ENCODE measurements at regions not wholly inside any gene's neighbourhood (a gene's known extent, or its start where the extent isn't known, plus 50 kb on each side); places are given as distances from the start of the nearest gene placed in this dataset.
"Not testable (repeated sequence)": the region's sequence is repeated elsewhere in the genome, so short reads cannot be mapped to it uniquely, and the experiment has no call there.

GRCh38 chr18:55763298-55763697 is 175.3 kb upstream of the TCF4 start:
- no peak for DNase-seq

DNA sequence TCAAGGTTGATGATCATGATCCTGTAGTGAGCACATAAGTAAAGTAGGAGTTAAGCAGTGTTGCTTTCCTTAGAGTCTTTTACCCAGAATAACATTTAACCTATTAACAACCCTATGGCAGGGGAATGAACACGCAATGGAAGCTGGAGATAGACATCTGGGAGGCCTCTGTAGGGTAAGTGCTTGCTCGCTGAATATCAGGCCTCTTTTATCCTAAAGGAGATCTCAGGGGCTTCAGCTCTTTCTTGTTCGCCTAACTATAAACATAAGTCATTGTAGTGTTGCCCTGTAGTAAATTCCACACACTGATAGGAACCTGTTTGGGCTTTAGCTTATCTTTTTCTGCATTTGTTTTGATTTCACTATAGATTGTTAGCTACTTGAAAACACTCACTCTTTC is 174.4 kb upstream of the TCF4 start:
- DNase-seq: no peak

DNA sequence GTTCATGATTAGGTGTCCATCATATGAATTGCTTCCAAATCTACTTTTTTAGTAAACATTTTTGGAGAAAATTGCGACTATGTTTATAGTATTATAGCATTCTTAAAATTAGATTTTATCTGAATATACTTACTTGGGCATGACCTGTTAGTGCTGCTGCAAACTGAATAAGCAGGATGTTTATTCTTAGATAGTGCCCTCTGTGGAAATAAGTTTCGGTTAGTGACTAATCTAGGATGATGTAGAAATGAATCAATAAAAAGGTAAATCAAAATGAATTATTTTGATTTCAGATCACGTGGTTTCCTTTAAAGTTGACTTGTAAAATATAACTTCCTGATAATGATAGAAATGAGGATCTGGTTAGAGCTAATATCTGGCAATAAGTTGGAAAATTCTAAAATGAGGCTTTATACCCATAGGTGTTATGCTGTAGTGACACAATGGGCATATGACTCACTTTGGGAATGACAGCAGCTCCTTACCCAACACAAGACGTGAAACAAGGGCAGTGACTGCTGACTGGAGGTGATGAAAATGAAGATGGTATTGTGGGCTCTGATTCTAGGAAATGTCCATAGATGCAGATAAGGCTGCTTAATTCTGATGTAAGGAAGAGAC is 165.8 kb upstream of the TCF4 start:
- DNase-seq: no peak

GRCh38 chr18:55751476-55751875 is 163.5 kb upstream of the TCF4 start:
- DNase-seq: no peak

DNA sequence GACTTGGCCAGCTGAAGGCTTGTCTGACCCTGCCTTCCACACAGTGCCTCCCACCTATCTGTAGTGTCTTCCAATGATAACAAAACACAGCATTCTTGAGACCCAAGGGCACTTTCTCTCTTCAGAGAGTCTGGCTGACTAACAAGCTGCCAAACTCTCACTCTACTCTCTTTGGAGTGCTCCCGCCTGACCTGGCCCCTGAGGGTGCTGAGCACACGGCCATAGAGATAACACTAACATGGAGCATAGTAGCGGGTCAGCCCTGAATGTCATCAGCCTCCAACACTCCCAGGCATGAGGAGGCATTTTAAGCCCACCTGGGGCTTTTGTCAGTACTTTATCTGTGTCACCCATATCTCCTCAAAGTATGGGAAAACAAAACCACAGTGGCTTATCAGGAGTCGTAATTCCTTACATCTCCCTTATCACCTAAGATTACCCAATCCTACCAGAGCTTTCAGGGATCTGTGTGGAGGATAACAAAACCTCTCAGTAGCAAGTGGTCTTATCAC is 160.3 kb upstream of the TCF4 start:
- DNase-seq: no peak

DNA sequence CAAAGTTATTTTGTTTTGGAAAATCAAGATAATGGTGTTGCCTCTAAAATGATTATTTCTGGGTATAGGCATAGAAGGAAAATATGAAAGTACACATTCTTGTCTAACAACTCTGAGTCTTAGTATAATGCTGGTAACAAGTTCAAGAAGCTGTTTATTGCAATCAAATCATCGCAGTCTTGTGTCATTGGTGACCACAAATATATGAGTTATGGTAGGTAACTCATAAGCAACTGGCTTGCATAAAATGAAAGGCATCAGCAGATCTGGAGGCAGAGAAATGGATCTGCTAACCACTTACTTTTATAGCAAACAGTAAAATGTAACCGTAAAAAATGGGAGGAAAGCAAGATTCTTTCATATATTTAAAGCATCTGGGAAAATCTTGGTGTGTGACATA is 156.2 kb upstream of the TCF4 start:
- no peak for DNase-seq

GRCh38 chr18:55743736-55744135 is 155.7 kb upstream of the TCF4 start:
- DNase-seq: no peak

- DNase-seq: no peak
These were observed 155.1 kb upstream of the TCF4 start for GRCh38 chr18:55743133-55743532.

DNA sequence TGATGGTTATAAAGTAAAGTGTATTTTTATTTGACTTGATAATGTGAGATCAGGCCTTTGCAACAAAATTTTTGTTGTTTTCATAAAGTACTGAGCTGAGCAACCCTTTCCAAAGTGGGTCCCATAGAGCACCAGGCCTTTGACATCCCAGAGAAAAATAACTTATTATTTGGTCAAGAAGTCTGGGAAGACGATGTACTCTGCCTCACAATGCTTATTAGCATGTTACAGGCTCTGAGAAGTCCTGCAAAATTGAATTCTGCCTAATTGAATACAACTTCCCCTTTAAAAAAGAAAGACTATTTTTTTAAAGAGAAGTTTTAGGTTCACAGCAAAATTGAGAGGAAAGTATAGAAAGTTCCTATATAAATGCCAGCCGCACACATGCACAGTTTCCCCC is 151.5 kb upstream of the TCF4 start:
- DNase-seq: no peak

- DNase-seq: no peak
These were observed 150.6 kb upstream of the TCF4 start for GRCh38 chr18:55738483-55739114.

- no peak for DNase-seq
These were observed 149.9 kb upstream of the TCF4 start for GRCh38 chr18:55737781-55738468.

GRCh38 chr18:55737266-55737665 is 149.3 kb upstream of the TCF4 start:
- no peak for DNase-seq

GRCh38 chr18:55735969-55736368 is 148.0 kb upstream of the TCF4 start:
- no peak for DNase-seq

GRCh38 chr18:55735199-55735855 is 147.3 kb upstream of the TCF4 start:
- no peak for DNase-seq

- DNase-seq: no peak
These were observed 144.5 kb upstream of the TCF4 start for GRCh38 chr18:55732227-55733106.

DNA sequence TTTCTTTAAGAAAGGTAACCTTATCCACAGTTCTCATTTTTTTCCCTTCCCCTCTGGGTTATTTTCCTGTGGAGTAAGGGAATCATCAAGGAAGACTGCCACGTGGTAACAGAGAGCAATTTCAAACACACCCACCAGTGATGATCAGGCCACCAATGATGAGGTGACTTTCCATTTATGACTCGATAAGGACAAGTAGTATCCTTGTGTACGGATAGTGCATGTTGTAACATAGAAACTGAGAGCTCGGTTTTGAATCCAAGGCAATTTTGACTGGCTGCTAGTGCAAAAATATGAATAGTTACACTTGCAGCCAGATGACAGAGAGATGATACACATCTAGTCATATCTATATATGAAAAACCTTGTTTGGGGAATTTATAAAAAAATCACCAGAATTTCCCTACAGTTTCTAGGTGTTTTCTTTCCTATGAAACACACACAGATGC is 143.6 kb upstream of the TCF4 start:
- no peak for DNase-seq

DNA sequence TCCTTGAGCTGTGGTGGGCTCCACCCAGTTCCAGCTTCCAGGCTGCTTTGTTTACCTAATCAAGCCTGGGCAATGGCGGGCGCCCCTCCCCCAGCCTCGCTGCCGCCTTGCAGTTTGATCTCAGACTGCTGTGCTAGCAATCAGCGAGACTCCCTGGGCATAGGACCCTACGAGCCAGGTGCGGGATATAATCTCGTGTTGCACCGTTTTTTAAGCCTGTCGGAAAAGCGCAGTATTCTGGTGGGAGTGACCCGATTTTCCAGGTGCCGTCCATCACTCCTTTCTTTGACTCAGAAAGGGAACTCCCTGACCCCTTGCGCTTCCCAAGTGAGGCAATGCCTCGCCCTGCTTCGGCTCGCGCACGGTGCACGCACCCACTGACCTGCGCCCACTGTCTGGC is 133.0 kb upstream of the TCF4 start:
- DNase-seq: not testable (repeated sequence)

DNA sequence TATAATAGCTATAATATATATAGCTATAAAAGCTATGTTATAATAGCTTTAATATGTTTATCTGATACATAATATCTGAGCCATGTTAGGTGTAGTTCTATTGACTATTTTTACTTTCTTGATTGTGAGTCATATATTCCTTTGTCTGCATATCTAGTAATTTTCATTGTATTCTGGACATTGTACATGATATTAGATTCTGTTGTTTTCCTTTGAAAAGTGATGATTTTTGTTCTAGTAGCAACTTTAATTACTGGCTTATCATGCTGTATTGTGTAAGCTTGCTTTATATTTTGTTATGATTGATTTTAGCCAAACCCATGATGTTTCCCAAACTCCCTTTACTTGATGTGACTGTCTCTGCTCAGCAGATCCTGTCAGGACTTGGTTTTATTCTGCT is 125.7 kb upstream of the TCF4 start:
- no peak for DNase-seq

DNA sequence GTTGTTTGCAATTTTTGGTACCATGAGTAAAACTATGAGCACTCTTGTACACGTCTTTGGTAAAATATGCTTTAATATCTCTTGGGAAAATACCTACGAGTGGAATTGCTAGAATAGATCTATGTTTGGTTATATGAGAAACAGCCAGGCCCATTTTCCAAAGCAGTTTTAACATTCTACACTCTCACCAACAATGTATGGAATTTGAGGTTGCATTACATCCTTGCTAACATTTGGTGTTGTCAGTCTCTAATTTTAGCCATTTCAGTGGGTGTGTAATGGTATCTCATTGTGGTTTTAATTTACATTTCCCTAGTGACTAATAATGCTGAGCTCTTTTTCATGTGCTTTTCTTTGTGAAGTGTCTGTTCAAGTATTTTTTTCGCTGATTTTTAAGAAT is 118.9 kb upstream of the TCF4 start:
- no peak for DNase-seq

- no peak for DNase-seq
These were observed 111.3 kb upstream of the TCF4 start for GRCh38 chr18:55699233-55699765.

DNA sequence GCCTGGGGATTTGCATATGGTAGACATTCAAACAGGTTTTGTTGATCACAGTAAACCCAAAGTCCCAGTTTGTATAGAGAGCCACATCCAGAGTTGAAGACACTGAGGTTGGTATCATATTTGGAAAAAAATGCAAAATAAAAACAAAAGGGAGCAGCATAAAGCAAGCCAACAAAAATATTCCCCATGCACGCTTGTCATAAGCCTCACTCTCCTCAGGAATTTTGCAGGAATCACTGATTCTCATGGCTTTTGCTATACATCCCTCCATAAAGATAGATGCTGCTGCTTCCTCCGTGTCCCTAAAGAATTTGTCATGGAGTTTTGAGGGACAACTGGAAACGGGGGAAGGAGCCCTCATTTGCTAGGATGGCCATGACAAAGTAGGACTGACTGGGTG is 108.8 kb upstream of the TCF4 start:
- no peak for DNase-seq

GRCh38 chr18:55695091-55695490 is 107.1 kb upstream of the TCF4 start:
- no peak for DNase-seq

Data from NCI-H446 (cell line).